MM.1S (cell line): ENCODE measurements at regions not wholly inside any gene's neighbourhood (a gene's known extent, or its start where the extent isn't known, plus 50 kb on each side); places are given as distances from the start of the nearest gene placed in this dataset.

Source experiments
- DNase-seq: peaks from one replicate; pipeline ENCODE4 v3.0.0-alpha.2; 2015
- H2AFZ ChIP-seq: fragments of 300-600 bp; sonication (generic); 2 replicates; pipeline ENCODE4 v1.6.0; 2016; ENCODE audit warnings: antibody characterized with exemption, low read length
- H3F3A ChIP-seq: fragments of 300-600 bp; sonication (generic); 2 replicates; pipeline ENCODE4 v1.6.1; 2016; ENCODE audit warnings: mild to moderate bottlenecking, antibody characterized with exemption, low read length, moderate library complexity, mixed read lengths; ENCODE audit not compliant: insufficient read depth
- H3K27ac ChIP-seq: fragments of 300-600 bp; sonication (generic); 2 replicates; pipeline ENCODE4 v1.5.1; 2016; ENCODE audit warnings: mild to moderate bottlenecking, low read length
- H3K27me3 ChIP-seq: fragments of 300-600 bp; sonication (generic); replicated peaks from 2 replicates; pipeline ENCODE4 v1.6.0; 2016; ENCODE audit warnings: low read length; ENCODE audit not compliant: insufficient read depth
- H3K36me3 ChIP-seq: fragments of 300-600 bp; sonication (generic); replicated peaks from 2 replicates; pipeline ENCODE4 v1.6.1; 2016; ENCODE audit warnings: mild to moderate bottlenecking, low read length, mixed read lengths; ENCODE audit not compliant: insufficient read depth
- H3K4me1 ChIP-seq: fragments of 300-600 bp; sonication (generic); 2 replicates; pipeline ENCODE4 v1.6.1; 2016; ENCODE audit warnings: low read length, mixed read lengths
- H3K4me2 ChIP-seq: fragments of 300-600 bp; sonication (generic); 2 replicates; pipeline ENCODE4 v1.6.0; 2016; ENCODE audit warnings: low read depth, low read length
- H3K4me3 ChIP-seq: fragments of 300-600 bp; sonication (generic); 2 replicates; pipeline ENCODE4 v1.5.1; 2016; ENCODE audit warnings: low read length, mixed read lengths
- H3K79me2 ChIP-seq: fragments of 300-600 bp; sonication (generic); 2 replicates; pipeline ENCODE4 v1.6.1; 2016; ENCODE audit warnings: mixed run types, low read length, mixed read lengths
- H3K9ac ChIP-seq: fragments of 300-600 bp; sonication (generic); 2 replicates; pipeline ENCODE4 v1.6.1; 2016; ENCODE audit warnings: low read length, mixed read lengths
- H3K9me2 ChIP-seq: fragments of 300-600 bp; sonication (generic); replicated peaks from 2 replicates; pipeline ENCODE4 v1.6.1; 2016; ENCODE audit warnings: mild to moderate bottlenecking, low read length, mixed read lengths; ENCODE audit not compliant: insufficient read depth
- H3K9me3 ChIP-seq: fragments of 300-600 bp; sonication (generic); replicated peaks from 2 replicates; pipeline ENCODE4 v1.6.1; 2016; ENCODE audit warnings: mild to moderate bottlenecking, low read length, mixed read lengths; ENCODE audit not compliant: insufficient read depth
- H4K20me1 ChIP-seq: fragments of 300-600 bp; sonication (generic); 2 replicates; pipeline ENCODE4 v1.6.1; 2016; ENCODE audit warnings: mild to moderate bottlenecking, low read length, moderate library complexity, mixed read lengths; ENCODE audit not compliant: insufficient read depth
- EZH2 ChIP-seq: fragments of 300-600 bp; sonication (generic); optimal IDR thresholded peaks from 2 replicates; pipeline ENCODE3; 2017; ENCODE audit warnings: low read depth, mild to moderate bottlenecking, antibody characterized with exemption, low read length, mixed read lengths
- EZH2phosphoT487 ChIP-seq: fragments of 300-600 bp; sonication (generic); IDR thresholded peaks from 2 replicates; pipeline ENCODE4 v1.6.1; 2018; ENCODE audit warnings: antibody characterized with exemption, low read length
- TF ChIP-seq, protein P1 (sequence below): fragments of 300-600 bp; sonication (generic); IDR thresholded peaks from 2 replicates; pipeline ENCODE4 v1.5.1; 2016; ENCODE audit warnings: antibody characterized with exemption, low read length, mixed read lengths

DNA sequence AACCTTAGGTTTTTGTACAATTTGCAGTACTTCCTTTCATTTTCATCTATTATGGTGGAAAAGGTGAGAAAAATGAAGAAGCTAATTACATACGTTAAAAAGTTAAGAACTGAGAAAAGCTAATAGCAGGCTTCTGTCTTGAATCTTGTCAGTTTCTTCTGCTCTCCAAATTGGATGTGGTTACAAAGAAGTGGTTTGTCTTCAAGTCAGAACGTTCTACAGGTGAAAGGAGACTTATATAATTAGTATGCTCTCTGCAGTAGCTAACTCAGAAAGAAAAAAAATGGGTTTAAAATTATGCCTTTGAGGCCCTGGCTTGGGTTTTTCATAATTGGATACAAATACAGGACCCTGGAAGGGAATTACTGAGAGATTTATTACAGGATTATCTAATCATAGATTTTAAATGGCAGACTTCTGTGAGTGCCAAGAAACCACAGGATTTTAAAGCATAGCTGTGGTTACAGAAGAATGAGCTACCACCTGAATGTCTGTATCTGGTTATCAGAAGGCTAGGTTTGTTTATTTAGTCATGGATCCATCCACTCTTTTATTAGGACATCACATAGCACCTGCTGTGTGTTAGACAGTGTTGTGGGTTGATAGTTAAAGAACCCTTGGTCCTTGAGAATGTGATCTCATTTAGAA is 528.1 kb upstream of the MCTP2 start:
- H2AFZ ChIP-seq = no peak overlapping the region
- H3F3A ChIP-seq = no peaks in the 10 kb centered on the region
- no peaks in the 10 kb centered on the region for H3K4me1 ChIP-seq
- H3K27ac ChIP-seq = no peak overlapping the region
- no peak overlapping the region for H3K4me3 ChIP-seq
- no peak for TF ChIP-seq EZH2
- TF ChIP-seq, protein P1, sequence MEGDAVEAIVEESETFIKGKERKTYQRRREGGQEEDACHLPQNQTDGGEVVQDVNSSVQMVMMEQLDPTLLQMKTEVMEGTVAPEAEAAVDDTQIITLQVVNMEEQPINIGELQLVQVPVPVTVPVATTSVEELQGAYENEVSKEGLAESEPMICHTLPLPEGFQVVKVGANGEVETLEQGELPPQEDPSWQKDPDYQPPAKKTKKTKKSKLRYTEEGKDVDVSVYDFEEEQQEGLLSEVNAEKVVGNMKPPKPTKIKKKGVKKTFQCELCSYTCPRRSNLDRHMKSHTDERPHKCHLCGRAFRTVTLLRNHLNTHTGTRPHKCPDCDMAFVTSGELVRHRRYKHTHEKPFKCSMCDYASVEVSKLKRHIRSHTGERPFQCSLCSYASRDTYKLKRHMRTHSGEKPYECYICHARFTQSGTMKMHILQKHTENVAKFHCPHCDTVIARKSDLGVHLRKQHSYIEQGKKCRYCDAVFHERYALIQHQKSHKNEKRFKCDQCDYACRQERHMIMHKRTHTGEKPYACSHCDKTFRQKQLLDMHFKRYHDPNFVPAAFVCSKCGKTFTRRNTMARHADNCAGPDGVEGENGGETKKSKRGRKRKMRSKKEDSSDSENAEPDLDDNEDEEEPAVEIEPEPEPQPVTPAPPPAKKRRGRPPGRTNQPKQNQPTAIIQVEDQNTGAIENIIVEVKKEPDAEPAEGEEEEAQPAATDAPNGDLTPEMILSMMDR = no peak
- no peak for TF ChIP-seq EZH2phosphoT487
- no peak for DNase-seq
- H3K36me3 ChIP-seq = no peaks in the 10 kb centered on the region
- H3K9me2 ChIP-seq = no peaks in the 10 kb centered on the region
- no peak overlapping the region for H3K9ac ChIP-seq
- no peak overlapping the region for H3K4me2 ChIP-seq
- no peaks in the 10 kb centered on the region for H3K79me2 ChIP-seq
- H4K20me1 ChIP-seq = no peaks in the 10 kb centered on the region
- no peaks in the 10 kb centered on the region for H3K27me3 ChIP-seq
- H3K9me3 ChIP-seq = no peaks in the 10 kb centered on the region

- H4K20me1 ChIP-seq = no peaks in the 10 kb centered on the region
- no peaks in the 10 kb centered on the region for H3K4me1 ChIP-seq
- H2AFZ ChIP-seq = no peak overlapping the region
- H3K36me3 ChIP-seq = no peaks in the 10 kb centered on the region
- H3K9me3 ChIP-seq = no peaks in the 10 kb centered on the region
- no peak overlapping the region for H3K27ac ChIP-seq
- TF ChIP-seq EZH2phosphoT487 (no peak), EZH2 (no peak)
- TF ChIP-seq, protein P1 = no peak
- H3K4me2 ChIP-seq = no peak overlapping the region
- H3K9me2 ChIP-seq = no peaks in the 10 kb centered on the region
- H3K4me3 ChIP-seq = no peak overlapping the region
- DNase-seq = no peak
- H3K27me3 ChIP-seq = no peaks in the 10 kb centered on the region
- H3K9ac ChIP-seq = no peak overlapping the region
- no peaks in the 10 kb centered on the region for H3F3A ChIP-seq
- H3K79me2 ChIP-seq = no peaks in the 10 kb centered on the region
Observed at GRCh38 chr15:93700051-93700450, 531.3 kb upstream of the MCTP2 start.

DNA sequence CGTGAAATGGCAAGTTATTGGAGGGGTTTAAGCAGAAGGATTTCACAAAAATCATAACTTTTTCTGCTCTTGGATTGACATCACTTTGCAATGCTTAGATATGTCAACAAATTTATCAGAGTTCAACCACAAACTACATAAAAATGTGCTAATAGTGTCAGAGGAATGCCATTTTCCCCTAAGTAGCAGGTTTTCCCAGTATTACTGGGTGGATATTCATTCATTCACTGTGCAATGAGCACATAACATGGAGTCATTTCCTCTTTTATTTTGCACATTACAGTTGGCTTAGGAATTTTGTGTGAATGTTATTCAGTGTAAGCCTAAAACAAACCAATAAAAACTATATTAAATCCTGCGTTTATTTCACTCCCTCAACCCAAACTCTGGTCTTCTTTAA is 537.3 kb upstream of the MCTP2 start:
- H3K4me3 ChIP-seq = no peak overlapping the region
- no peaks in the 10 kb centered on the region for H3F3A ChIP-seq
- no peaks in the 10 kb centered on the region for H3K27me3 ChIP-seq
- H3K4me1 ChIP-seq = no peaks in the 10 kb centered on the region
- no peak overlapping the region for H3K4me2 ChIP-seq
- H3K27ac ChIP-seq = no peak overlapping the region
- no peak overlapping the region for H3K9ac ChIP-seq
- no peaks in the 10 kb centered on the region for H3K36me3 ChIP-seq
- no peaks in the 10 kb centered on the region for H4K20me1 ChIP-seq
- H3K9me2 ChIP-seq = no peaks in the 10 kb centered on the region
- TF ChIP-seq EZH2phosphoT487 (no peak), EZH2 (no peak)
- TF ChIP-seq, protein P1 = no peak
- no peak for DNase-seq
- H3K79me2 ChIP-seq = no peaks in the 10 kb centered on the region
- H3K9me3 ChIP-seq = no peaks in the 10 kb centered on the region
- no peak overlapping the region for H2AFZ ChIP-seq
